ENCODE measurements at regions not wholly inside any gene's neighbourhood (a gene's known extent, or its start where the extent isn't known, plus 50 kb on each side); places are given as distances from the start of the nearest gene placed in this dataset.

- TF ChIP-seq, protein P1, sequence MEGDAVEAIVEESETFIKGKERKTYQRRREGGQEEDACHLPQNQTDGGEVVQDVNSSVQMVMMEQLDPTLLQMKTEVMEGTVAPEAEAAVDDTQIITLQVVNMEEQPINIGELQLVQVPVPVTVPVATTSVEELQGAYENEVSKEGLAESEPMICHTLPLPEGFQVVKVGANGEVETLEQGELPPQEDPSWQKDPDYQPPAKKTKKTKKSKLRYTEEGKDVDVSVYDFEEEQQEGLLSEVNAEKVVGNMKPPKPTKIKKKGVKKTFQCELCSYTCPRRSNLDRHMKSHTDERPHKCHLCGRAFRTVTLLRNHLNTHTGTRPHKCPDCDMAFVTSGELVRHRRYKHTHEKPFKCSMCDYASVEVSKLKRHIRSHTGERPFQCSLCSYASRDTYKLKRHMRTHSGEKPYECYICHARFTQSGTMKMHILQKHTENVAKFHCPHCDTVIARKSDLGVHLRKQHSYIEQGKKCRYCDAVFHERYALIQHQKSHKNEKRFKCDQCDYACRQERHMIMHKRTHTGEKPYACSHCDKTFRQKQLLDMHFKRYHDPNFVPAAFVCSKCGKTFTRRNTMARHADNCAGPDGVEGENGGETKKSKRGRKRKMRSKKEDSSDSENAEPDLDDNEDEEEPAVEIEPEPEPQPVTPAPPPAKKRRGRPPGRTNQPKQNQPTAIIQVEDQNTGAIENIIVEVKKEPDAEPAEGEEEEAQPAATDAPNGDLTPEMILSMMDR (IDR thresholded peaks at IDR 0.05) = no peak
- no peak for TF ChIP-seq POLR2A (IDR thresholded peaks at IDR 0.05)
Measured at GRCh38 chr11:135074397-135074998, 662.5 kb upstream of the B3GAT1 start.

All from lower leg skin (tissue), 3 donors.